HuH-7.5 (cell line): ENCODE measurements at regions not wholly inside any gene's neighbourhood (a gene's known extent, or its start where the extent isn't known, plus 50 kb on each side); places are given as distances from the start of the nearest gene placed in this dataset.
"Not testable (repeated sequence)": the region's sequence is repeated elsewhere in the genome, so short reads cannot be mapped to it uniquely, and the experiment has no call there.

Experiments used
- DNase-seq: peaks from one replicate; pipeline ENCODE4 v3.0.0; 2011; ENCODE audit warnings: low spot score

DNA sequence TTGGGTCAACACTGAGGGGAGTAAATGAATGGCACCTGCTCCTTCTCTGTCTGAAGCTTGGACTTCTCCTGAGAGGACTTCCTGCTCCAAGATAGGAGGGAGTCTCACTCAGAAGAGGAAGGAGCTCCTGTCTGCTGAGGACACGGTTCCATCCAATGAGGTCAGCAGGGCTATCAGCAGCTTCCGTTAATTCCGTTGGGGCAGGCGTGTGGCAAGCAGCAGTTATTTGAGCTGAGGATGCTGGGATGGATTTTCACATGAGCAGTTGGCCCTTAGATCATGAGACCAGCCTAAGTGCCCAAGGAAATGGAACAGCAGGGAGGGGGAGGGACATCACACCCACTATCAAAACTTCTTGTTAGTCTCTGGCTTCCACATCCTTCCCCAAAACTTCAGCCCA, 159.0 kb upstream of the PZP start:
- DNase-seq: no peak

DNA sequence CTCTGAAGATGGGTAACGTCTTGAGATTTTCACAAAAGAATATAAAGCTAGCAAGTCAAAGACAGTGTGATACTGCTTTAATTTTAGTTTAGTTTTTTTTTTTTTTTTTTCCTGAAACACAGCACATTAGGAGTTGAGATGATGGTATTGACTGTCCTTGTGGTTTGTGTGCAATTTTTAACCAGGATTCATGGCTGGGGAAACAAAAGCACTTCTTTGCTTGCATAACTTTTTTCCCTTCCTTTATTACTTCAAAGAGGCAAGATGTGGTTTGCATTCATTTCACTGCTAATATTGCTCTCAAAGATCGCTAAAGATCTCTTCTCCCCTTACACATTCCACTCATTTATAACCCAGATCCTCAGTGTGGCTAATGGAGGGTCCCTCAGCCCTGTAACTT, 157.1 kb upstream of the PZP start:
- no peak for DNase-seq

DNA sequence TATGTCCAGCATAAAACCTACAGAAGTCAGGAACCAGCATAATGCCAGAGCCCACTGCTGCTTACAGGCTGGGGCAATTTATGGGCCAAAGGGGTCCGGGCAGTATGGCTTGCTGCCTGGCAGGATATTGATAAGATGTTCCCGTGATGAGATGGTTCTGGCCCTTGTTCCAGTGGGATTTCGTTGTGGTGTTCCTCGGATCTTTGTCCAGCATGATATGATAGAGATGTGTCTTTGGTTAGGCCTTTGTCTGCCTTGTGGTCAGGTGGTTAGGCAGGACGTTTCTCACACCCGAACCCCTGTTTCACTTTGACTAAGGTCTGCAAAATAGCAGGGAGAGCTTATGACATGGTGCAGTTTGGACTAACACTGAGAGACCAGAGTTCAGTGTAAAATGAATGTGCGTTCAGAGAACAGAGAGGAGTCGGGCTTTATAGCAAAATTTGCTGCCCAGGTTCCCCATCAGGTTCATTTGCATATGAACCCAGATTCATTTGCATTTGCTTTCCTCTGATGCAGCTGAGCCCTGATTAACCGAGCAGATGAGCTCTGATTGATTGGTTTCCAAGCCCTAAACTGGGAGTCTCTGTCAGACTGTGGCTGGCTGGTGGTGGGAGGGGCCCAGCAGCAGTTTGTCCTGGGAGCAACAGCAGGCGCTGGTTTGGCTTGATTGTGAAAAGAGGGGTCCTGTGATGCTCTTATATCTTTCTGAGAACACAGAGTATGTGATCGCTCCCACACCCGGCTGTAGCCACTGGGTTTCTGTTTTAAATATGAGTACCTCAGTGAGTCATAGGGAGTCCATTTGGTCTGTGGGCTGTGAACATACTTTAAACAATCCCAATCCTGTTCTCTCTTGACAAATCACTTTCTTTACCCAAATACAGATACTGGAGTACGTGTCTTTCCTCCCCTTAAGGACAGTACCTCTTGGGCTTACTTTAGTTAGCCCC, 156.3 kb upstream of the PZP start:
- no peak for DNase-seq

DNA sequence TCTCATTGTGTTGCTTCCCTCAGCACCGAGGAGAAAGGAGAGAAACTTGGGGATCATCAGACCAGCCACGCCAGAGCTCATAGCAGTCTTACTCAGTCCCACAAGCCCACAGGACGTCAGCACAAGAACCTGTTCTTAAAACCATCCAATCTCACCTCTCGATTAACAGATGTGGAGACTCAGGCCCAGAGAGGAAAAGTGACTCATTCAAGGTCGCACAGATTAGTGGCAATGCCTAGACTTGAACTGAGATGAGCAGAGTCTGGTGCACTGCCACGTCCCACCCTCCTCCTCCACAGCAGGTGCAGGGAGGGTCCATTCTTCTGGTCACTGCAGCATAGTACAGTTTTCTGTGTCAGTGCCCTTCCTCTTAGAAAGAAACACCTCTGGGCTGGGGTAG, 154.9 kb upstream of the PZP start:
- no peak for DNase-seq

DNA sequence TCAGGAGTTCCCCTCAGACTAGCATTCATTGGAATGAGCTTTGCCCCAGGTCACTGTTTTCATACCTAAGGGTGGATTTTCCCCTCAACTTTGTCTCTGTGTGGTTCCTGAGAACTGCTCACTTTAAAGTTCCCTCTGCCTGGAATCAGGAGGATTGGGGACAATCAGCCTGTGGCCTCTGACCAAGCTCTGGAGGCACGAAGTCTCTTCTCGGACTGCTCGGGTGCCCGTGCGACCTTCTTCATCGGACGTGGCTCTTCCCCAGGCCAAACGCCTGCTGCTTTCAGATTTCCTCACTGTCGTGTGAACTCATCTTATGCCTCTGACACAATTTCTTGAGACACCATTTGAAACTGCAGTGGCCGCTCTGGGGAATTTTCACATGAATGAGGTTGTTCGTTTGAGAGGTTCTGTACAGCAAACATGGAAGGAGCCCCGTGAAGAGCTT, 153.7 kb upstream of the PZP start:
- no peak for DNase-seq

DNA sequence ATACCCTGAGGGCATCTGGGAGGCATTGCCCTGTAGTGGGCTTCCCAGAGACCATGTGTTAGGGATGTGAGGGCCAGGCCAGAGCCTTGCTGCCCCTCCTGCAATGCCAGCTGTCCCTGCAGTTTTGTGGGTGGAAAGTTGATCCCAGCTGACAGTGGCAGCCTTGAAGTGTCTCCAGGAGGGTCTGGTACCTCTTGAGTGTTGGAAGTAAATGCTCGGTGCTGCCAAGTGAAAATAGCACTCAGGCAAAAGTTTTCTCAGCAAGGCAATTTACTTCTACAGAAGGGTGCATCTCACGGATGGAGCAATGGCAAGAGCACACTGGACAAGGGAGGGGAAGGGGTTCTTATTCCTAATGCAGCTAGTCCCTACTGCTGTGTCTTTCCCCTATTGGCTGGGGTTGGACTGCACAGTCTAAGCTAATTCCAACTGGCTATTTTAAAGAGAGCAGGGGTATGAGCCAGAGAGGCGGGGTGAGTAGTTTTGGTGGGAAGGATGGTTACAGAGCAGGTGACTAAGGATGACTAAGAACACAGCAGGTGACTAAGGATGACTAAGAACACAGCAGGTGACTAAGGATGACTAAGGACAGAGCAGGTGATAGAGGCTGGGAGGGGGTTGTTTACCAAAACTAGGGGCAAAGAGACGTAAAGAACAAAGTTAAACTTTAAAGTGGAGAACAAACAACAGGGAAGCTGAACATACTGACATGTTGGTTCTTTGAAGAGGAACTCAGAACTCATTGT, 146.0 kb upstream of the PZP start:
- not testable (repeated sequence) for DNase-seq

DNA sequence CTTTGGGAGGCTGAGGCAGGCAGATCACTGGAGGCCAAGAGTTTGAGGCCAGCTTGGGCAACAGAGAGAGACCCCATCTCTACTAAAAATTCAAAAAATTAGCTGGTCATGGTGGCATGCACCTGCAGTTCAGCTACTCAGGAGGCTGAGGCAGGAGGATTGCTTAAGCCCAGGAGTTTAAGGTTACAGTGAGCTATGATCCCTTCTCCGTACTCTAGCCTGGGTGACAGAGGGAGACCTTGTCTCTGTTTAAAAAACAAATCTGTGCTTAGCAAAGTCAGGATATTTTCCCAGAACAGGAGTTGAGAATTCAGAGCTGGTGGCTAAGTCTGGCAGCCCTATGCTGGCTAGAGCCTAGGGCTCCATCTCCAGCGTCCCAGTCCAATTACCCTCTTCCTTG, 142.9 kb upstream of the PZP start:
- no peak for DNase-seq

DNA sequence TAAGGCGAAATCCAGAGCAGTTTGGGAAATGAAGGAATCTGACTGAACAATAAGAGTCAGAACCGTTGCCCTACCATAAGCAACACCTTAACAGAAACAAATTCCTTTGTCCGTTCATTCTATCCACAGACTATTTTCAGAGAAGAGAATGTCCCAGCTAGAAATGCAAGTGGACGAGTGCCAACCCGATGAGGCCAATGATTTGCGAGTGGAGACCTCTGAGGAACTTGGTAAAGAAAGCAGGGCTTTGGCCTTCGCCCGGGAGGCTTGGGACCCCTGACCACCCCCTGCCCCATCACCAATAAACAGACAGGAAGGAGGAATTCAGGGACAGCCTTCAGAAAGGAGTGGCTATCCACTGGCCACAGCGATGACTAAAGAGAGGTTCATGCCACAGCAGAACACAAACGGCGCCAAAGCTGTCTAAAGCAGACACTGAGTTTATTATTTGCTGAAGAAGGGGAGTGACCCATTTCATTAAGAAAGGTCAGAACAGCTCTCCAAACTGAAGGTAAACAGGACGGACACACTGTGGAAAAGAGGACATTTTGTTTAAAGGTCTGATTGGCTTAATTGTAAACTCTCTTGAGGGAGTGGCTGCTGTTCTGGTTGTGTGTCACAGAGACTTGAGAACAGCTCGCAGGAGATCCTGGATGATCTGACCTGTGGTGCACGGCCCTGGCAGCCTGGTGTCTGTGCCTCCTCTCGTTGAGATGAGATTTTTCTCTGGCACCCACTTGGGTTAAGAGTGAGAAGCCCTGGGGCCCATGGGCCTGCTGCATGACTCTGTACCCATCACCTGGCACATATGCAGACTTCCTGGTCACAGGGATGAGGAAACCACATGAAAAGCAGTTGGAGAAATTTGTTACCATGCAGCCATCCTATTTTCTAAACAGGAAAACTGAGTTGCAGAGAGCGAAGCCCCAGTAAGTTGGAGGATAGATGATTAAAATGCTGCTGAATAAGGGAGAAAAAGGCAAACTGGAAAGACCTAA, 142.0 kb upstream of the PZP start:
- DNase-seq: no peak

DNA sequence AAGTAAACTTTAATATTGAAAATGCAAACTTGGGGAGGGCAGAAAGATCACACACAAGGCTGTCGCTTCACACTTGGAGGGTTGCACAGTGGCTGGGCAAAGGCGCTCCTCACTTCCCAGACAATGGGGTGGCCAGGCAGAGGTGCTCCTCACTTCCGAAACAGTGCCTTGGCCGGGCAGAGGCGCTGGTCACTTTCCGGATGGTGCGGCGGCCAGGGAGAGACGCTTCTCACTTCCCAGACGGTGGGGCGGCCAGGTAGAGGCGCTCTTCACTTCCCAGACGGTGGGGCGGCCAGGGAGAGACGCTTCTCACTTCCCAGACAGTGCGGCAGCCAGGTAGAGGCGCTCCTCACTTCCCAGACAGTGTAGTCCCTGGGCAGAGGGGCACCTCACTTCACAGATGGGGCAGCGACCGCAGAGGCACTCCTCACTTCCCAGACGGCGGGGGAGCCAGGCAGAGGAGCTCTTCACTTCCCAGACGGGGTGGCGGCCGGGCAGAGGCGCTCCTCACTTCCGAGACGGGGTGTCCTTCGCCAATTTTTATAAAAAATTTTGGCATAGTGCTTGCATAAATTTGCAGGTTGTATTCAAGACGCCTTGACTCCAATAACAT, 140.8 kb upstream of the PZP start:
- DNase-seq: no peak

DNA sequence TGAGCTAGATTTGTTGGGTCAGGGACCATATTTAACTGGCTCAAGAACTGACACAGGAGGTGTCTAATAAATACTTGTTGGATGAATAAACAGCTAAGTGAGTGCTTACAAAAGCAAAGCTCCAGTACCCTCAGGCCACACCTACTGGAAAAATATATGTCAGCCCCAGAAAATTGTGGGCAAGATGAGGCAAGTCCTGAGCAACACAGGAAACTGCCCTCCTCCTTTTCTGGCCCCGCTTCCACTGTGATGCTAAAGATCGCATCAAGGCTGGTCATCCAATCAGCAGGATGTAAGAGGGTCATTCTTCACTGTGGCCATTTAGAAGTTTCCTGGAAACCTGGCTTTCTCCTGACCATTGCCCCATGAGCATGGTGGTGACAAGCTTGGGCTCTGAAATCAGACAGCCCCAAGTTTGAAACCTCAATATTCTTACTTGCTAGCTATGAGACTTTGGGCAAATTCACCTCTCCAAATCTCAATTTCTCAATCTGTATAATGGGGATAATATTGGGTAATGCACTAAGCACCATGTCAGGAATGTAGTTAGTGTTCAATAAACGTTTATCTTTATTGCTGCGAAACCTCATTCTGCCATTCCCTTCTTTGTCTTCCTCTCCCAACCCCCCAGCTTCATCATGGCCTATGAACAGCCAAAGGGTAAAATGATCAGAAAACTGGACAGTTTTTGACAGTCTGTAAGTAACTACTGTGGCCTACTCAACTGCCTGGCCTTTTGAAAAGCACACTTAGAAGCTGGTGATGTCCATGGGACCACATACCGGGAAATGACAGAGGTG, 139.3 kb upstream of the PZP start:
- DNase-seq: no peak

DNA sequence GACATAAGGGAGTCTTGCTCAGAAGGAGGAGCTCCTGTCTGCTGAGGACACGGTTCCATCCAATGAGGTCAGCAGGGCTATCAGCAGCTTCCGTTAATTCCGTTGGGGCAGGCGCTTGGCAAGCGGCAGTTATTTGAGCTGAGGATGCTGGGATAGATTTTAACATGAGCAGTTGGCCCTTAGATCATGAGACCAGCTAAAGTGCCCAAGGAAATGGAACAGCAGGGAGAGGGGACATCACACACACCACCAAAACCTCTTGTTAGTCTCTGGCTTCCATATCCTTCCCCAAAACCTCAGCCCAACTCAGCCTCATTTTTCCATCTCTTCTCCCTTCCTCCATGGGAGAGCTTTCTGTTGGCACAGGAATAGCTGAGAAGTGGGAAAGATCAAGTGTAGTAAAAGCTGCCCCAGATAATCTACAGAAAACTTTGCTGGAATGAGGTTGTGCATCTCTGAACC, 138.7 kb upstream of the PZP start:
- DNase-seq: no peak

DNA sequence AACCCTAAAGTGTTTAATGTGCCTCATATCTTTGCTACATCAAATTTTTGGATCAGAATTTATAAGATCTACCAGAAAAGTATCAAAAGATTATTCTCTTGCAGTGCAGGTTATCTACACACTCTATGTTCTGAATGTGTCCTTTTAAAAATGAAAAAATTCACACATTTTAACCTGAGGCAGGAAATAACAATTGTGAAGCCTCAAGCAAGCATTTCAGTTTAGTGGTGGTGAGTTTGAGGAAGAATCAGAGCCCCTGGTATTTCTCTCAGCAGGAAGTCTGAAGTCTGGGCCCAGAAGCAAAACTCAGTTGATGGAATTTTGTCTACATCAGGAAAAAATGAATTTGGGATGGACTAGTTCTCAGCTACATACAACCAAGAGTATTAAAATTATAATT, 137.0 kb upstream of the PZP start:
- DNase-seq: no peak

DNA sequence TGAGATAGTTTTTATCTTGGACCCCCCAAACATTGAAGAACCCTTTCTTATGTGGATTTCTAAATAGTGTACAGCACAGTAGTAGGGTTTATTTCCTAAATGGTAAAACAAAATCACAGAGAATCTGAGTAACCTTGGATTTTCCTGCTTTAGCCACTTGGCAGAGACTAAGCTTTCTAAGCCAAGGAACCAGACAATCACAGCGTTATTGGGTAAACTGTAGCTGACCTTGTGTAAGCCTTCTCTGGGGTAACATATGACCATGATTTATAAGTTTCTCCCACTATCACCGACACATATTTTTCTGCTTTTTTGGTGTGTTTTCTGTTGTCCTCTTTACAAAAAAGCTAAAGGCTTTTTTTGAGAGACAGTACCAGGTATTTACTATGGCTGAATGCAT, 136.3 kb upstream of the PZP start:
- no peak for DNase-seq

DNA sequence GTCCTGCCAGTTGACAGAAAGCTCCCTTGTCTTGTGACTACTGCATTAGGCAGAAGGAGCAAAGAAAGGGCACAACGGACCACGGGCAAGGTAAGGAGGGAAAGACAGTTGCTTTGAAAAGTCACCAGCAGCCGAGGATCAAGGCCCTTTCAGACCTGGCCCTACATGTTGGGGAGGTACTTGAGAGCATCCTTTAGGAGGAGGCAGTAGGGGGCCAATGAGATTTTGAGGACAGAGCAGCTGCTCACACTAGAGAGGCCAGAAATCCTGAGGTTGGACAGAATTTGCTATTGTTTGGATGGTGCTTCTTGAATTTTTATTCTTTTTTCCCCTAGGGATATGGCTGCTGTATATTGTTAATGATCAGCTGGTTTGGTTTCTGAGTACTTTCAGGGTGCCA, 135.5 kb upstream of the PZP start:
- no peak for DNase-seq

DNA sequence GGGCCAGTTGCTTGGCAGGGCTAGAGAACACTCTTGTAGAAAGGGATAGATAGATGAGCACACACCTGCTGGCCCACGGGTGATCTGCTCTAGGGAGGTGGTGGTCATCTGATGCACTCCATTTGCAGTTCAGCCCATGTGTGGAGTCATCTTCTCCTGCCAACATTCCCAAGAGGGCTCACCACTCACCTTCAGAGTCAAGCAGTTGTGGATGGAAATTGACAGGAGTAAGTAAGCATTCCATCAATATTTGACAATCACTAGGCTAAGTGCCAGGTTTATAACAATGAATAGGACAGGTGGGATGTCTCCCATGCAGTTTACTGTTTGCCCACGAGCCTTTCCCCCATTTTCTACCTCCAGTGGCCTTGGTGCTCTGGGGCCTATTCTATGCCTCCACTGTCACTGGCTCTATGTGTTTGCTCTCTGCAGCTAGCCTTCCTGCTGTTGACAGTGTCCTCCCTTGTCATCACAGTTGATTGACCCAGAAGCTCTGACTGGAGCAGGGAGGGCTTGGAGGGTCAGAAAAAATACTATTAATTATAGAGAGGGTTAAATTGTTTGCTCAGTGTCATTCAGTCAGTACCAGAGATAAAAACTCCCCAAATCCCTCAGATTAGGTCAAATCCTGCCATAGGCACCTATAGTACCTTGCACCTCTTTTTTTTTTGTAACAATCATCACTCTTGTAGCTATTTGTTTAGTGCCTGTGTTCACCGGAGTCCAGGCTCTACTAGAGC, 134.6 kb upstream of the PZP start:
- no peak for DNase-seq

DNA sequence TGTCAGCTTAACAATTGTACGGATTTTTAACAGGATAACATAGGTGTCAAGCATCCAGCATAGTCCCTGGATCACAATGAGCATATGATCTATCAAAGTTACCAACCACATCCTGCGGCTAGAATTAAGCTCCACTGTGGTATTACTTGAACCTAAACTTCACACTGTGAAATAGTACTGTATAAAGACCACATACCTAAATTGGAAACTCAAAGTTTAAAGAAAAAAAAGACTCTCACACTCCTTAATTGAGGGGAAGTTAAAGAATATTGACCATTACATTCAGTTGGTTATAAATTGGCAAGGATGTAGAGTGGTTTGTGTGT, 133.0 kb upstream of the PZP start:
- DNase-seq: no peak

DNA sequence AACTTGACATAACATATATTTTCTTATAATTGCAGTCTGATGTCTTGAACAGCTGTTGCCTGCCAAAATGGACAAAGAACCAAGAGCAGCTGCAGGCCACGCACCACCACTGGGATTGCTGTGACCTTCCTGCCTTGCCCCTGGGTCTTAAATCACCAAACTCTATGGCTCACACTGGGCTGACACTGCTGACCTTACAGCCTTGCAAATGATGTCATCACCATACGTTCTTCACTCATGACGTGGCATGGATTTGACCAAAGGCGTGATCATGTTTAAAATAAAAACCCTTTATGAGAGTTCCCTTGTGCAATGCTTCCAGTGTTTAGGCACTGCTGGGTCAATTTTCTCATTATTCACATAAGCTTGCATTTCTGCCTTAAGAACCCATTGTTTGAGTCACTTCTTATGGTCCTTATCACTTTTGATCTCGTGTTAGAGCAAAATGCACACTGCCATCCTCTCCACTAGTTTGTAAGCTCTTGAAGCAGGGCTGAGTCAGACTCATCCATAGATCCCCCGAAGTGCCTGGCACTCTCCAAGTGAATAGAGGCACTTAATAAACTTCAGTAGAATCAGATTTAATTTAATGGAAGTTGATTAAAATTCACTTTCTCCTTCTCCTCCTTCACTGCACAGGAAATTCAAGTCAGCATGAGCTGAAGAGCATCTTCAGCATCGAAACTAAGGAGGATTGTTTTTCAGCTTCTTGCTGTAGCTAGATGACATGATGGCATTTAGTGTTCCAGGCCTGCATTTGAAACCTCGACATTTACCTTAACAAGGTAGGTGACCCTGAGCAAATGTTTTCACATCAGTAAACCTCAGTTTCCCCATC, 132.4 kb upstream of the PZP start:
- DNase-seq: no peak

DNA sequence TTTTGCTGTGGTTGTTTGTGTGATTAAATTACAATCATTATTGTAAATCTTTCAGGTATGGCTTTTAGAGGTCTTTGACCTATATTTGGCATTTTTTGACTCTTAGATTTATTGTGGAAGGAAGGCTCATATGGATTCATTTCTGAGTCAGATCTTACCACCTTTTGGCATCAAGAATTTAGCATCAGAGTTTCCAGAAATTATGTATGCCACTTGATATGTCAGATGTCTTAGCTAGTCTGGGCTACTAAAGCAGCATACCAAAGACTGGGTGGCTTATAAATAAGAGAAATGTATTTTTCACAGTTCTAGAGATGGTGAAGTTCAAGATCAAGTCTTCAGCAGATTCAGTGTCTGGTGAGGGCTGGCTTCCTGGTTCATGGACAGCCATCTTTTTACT, 129.5 kb upstream of the PZP start:
- no peak for DNase-seq

DNA sequence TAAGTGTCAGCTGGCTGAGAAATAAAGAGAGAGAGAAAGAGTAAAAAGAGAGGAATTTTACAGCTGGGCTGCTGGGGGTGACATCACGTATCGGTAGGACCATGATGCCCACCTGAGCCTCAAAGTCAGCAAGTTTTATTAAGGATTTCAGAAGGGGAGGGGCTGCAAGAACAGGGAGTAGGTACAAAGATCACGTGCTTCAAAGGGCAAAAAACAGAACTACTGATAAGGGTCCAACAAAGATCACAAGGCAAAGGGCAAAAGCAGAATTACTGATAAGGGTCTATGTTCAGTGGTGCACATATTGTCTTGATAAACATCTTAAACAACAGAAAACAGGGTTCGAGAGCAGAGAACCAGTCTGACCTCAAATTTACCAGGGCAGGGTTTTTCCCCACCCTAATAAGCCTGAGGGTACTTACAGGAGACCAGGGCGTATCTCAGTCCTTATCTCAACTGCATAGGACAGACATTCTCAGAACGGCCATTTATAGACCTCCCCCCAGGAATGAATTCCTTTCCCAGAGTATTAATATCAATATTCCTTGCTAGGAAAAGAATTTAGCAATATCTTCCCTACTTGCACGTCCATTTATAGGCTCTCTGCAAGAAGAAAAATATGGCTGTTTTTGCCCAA, 128.3 kb upstream of the PZP start:
- not testable (repeated sequence) for DNase-seq
